Small intestine (tissue), 7 donors: ENCODE measurements at regions not wholly inside any gene's neighbourhood (a gene's known extent, or its start where the extent isn't known, plus 50 kb on each side); places are given as distances from the start of the nearest gene placed in this dataset.
"Not testable (repeated sequence)": the region's sequence is repeated elsewhere in the genome, so short reads cannot be mapped to it uniquely, and the experiment has no call there.

Experiments
- DNase-seq, 2 donors: peaks; one replicate each; pipeline versions ENCODE4 v3.0.0 to v3.0.0-alpha.2; 2013
- FAIRE-seq: peaks from 2 replicates; lab custom pipeline; 2012; peaks lifted over from hg19 to GRCh38; lab: Jason Lieb, UNC
- H3K27ac ChIP-seq, 3 donors: one replicate each; pipeline ENCODE4 v1.5.1; 2013; ENCODE audit warnings: low read length in 2 of 3, mild to moderate bottlenecking in 2 of 3, control low read depth in 1 of 3, inconsistent platforms in 1 of 3, low read depth in 1 of 3, moderate library complexity in 1 of 3
- H3K27me3 ChIP-seq, 3 donors: one replicate each; pipeline ENCODE4 v1.6.1; 2013; ENCODE audit warnings: low read length in 3 of 3, inconsistent platforms in 1 of 3; ENCODE audit not compliant: control insufficient read depth in 3 of 3, insufficient read depth in 3 of 3
- H3K36me3 ChIP-seq, 3 donors: one replicate each; pipeline ENCODE4 v1.6.1; 2013; ENCODE audit warnings: low read length in 3 of 3, inconsistent platforms in 1 of 3, low read depth in 1 of 3, mild to moderate bottlenecking in 1 of 3, moderate library complexity in 1 of 3; ENCODE audit not compliant: control insufficient read depth in 3 of 3, insufficient read depth in 2 of 3
- H3K4me1 ChIP-seq, 3 donors: one replicate each; pipeline ENCODE4 v1.6.1; 2013; ENCODE audit warnings: low read length in 2 of 3, inconsistent platforms in 1 of 3, low read depth in 1 of 3, mild to moderate bottlenecking in 1 of 3, moderate library complexity in 1 of 3; ENCODE audit not compliant: control insufficient read depth in 3 of 3, insufficient read depth in 2 of 3
- H3K4me3 ChIP-seq, 3 donors: one replicate each; pipeline ENCODE4 v1.5.1; 2013; ENCODE audit warnings: low read length in 3 of 3, control low read depth in 1 of 3, inconsistent platforms in 1 of 3, low read depth in 1 of 3, mild to moderate bottlenecking in 1 of 3, moderate library complexity in 1 of 3
- H3K9me3 ChIP-seq, 2 donors: one replicate each; pipeline ENCODE4 v1.6.1; 2013; ENCODE audit warnings: low read depth in 1 of 2, low read length in 1 of 2; ENCODE audit not compliant: control insufficient read depth in 2 of 2, insufficient read depth in 1 of 2
- WGBS, 3 donors: extraction: QIAGEN DNeasy Blood & Tissue Kit; methylation state at CpG; one replicate each; pipeline ENCODE4 v1.1.7; 2013; 5-methylcytosine and 5-hydroxymethylcytosine counted together
- donor health status: healthy with polysubstance abuse.
- donor health status: control.
- donor health status: control.
- donor health status: Bipolar disorder and iron deficiency.
- donor health status: healthy.

DNA sequence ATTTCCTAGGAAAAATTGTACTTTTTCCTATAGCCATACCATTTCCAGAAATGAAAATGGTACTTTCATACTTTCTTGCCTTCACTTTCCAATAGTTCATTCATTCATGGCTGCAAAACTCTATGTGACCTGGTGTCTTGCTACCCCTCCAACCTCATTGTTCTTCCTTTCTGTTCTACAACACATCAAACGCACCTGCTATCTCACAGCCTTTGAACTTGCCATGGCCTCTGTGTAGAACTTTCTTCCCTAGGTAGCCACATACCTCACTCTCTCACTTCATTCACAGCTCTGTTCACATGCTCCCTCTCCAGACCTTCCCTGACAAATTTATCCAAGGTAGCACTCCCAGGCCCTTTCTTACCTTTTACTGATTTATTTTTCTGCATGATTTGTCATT lies 149.2 kb downstream of the DUSP6 start:
- no peak for DNase-seq
- Histone ChIP-seq H3K9me3 (no peaks in the 10 kb centered on the region), H3K27me3 (no peaks in the 10 kb centered on the region), H3K36me3 (no peaks in the 10 kb centered on the region), H3K27ac (no peak overlapping the region), H3K4me1 (peaks cover 0 to 2% (median 0%) of the 10 kb centered on the region in 3 donors), H3K4me3 (no peak overlapping the region)
- FAIRE-seq: no peak
- WGBS, 3 donors: 26 to 60% (median 43%) methylated on average over 1 of the region's 1 CpG

DNA sequence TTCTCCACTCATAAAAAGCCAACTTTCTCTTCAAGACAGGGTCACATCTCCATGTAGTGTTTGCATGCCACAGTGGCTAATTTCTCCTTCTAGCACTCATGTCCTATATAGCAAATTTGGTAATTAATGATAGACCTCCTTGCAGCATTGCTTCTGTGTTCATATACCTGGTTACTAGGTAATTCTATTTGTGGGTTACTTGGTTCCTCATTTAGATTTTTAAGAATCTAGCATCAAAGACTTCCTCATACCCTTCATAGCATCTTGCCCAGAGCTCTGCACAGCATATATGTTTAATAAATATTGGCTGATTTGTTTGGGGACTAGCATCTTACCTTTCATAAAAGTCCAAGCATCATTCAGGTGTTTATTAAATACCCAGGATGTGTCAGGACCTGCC lies 152.1 kb downstream of the DUSP6 start:
- Histone ChIP-seq H3K27me3 (no peaks in the 10 kb centered on the region), H3K4me3 (no peak overlapping the region), H3K9me3 (no peaks in the 10 kb centered on the region), H3K27ac (no peak overlapping the region), H3K36me3 (no peaks in the 10 kb centered on the region), H3K4me1 (no peaks in the 10 kb centered on the region)
- DNase-seq: no peak
- no peak for FAIRE-seq

- Histone ChIP-seq H3K27ac (no peak overlapping the region), H3K9me3 (peaks cover 0 to 5% of the 10 kb centered on the region in 2 donors), H3K36me3 (no peaks in the 10 kb centered on the region), H3K27me3 (no peaks in the 10 kb centered on the region), H3K4me3 (no peak overlapping the region), H3K4me1 (no peaks in the 10 kb centered on the region)
- FAIRE-seq (no peak), DNase-seq (no peak)
- WGBS, 3 donors: 93 to 99% (median 95%) methylated on average over 2 of the region's 2 CpGs
These were observed 156.8 kb downstream of the DUSP6 start for GRCh38 chr12:89195470-89195869.

- Histone ChIP-seq H3K27ac (no peak overlapping the region), H3K27me3 (no peaks in the 10 kb centered on the region), H3K9me3 (peaks cover 0 to 5% of the 10 kb centered on the region in 2 donors), H3K36me3 (no peaks in the 10 kb centered on the region), H3K4me3 (no peak overlapping the region), H3K4me1 (no peaks in the 10 kb centered on the region)
- no peak for DNase-seq
- FAIRE-seq: no peak
- WGBS, 3 donors: 72 to 85% (median 79%) methylated on average over 5 of the region's 5 CpGs
These were observed 157.6 kb downstream of the DUSP6 start for GRCh38 chr12:89194683-89195082.

GRCh38 chr12:89192429-89192828 lies 159.9 kb downstream of the DUSP6 start:
- Histone ChIP-seq H3K27me3 (no peaks in the 10 kb centered on the region), H3K4me1 (no peaks in the 10 kb centered on the region), H3K9me3 (peaks cover 0 to 5% of the 10 kb centered on the region in 2 donors), H3K36me3 (no peaks in the 10 kb centered on the region), H3K27ac (no peak overlapping the region), H3K4me3 (no peak overlapping the region)
- FAIRE-seq (no peak), DNase-seq (no peak)
- 74 to 89% (median 87%) methylated on average over 3 of the region's 3 CpGs for WGBS, 3 donors

DNA sequence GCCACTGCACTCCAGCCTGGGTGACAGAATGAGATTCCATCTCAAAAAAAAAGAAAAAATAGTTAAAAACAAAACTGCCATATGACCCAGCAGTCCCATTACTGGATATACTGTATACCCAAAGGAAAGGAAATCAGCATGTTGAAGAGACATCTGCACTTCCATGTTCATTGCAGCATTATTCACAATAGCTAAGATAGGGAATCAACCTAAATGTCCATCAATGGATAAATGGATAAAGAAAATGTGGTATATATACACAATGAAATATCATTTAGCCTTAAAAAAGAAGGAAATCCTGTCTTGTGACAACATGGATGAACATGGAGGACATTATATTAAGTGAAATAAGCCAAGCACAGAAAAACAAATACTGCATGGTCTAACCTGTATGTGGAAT lies 160.7 kb downstream of the DUSP6 start:
- H3K9me3 ChIP-seq, DNase-seq, H3K27me3 ChIP-seq, H3K27ac ChIP-seq, H3K4me1 ChIP-seq, H3K36me3 ChIP-seq, H3K4me3 ChIP-seq, FAIRE-seq: not testable (repeated sequence)

DNA sequence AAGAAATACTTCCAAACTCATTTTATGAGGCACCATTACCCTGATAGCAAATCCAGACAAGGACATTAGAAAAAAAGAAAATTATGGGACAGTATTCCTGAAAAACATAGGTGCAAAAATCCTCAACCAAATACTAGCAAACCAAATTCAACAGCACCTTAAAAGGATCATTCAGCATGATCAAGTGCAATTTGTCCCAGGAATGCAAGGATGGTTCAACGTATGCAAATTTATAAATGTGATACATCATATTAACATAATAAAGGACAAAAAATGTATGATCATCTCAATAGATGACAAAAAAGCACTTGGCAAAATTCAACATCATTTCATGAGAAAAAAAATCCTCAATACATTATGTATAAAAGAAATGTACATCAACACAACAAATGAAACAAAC lies 162.9 kb downstream of the DUSP6 start:
- 94 to 97% (median 95%) methylated on average over 1 of the region's 1 CpG for WGBS, 3 donors
- no peaks in the 10 kb centered on the region for H3K9me3 ChIP-seq
- FAIRE-seq (no peak), DNase-seq (no peak)
- H3K4me1 ChIP-seq: no peaks in the 10 kb centered on the region
- H3K27me3 ChIP-seq: no peaks in the 10 kb centered on the region
- H3K27ac ChIP-seq: no peak overlapping the region
- H3K4me3 ChIP-seq: no peak overlapping the region
- no peaks in the 10 kb centered on the region for H3K36me3 ChIP-seq

DNA sequence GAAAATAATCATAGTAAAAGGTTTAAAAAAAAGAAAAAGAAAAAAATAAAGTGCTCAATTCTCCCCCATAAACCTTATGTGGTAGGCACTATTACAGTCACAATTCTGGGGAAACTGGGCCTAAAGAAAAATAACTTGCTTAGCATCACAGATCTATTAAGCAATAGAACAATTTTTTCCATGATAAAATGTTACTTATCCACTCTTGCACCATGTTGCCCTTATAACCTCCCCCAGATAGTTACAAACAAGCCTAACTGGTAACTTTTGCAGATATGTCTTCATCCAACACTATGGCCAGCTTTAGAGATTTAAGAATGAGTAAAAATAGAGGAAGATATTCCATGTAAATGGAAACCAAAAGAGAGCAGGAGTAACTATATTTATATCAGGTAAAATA lies 164.8 kb downstream of the DUSP6 start:
- Histone ChIP-seq H3K27me3 (no peaks in the 10 kb centered on the region), H3K4me3 (no peak overlapping the region), H3K36me3 (no peaks in the 10 kb centered on the region), H3K27ac (no peak overlapping the region), H3K4me1 (no peaks in the 10 kb centered on the region), H3K9me3 (no peaks in the 10 kb centered on the region)
- DNase-seq (no peak), FAIRE-seq (no peak)

DNA sequence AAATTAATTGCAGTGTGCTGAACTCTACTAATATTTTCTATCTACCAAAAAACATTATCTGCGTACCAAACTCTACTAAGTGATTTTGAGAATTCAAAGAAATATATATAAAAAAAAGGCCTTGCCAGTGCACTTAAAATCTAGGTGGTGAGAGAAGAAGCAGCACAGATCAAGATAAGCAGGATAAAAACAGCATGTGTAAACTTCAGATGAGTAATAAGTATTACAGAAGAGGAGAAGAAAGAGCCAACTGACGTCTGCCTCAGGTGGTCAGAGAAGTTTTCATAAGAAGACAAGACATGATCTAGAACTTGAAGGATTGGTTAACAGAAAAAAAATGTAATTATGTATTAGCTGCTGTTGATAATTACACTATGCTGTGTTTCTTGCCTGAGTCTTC lies 166.4 kb downstream of the DUSP6 start:
- Histone ChIP-seq H3K4me3 (no peak overlapping the region), H3K36me3 (no peaks in the 10 kb centered on the region), H3K27me3 (no peaks in the 10 kb centered on the region), H3K4me1 (no peaks in the 10 kb centered on the region), H3K9me3 (no peaks in the 10 kb centered on the region), H3K27ac (no peak overlapping the region)
- no peak for DNase-seq
- FAIRE-seq: no peak
- 85 to 89% (median 88%) methylated on average over 2 of the region's 2 CpGs for WGBS, 3 donors
